IPS-18a (cell line): ENCODE measurements at regions not wholly inside any gene's neighbourhood (a gene's known extent, or its start where the extent isn't known, plus 50 kb on each side); places are given as distances from the start of the nearest gene placed in this dataset.

Experiments
- H3K27ac ChIP-seq: one replicate; pipeline ENCODE4 v1.5.1; 2013; ENCODE audit warnings: low read length
- H3K27me3 ChIP-seq: one replicate; pipeline ENCODE4 v1.6.1; 2013; ENCODE audit warnings: mild to moderate bottlenecking, low read length; ENCODE audit not compliant: control insufficient read depth, insufficient read depth
- H3K36me3 ChIP-seq: one replicate; pipeline ENCODE4 v1.6.1; 2013; ENCODE audit warnings: low read depth, low read length; ENCODE audit not compliant: control insufficient read depth
- H3K4me1 ChIP-seq: one replicate; pipeline ENCODE4 v1.6.1; 2013; ENCODE audit warnings: low read depth, low read length; ENCODE audit not compliant: control insufficient read depth
- H3K4me3 ChIP-seq: one replicate; pipeline ENCODE4 v1.5.1; 2013; ENCODE audit warnings: low read length
- H3K9ac ChIP-seq: one replicate; pipeline ENCODE4 v1.6.1; 2013; ENCODE audit warnings: mild to moderate bottlenecking, low read length, moderate library complexity
- H3K9me3 ChIP-seq: one replicate; pipeline ENCODE4 v1.6.1; 2013; ENCODE audit warnings: low read depth, low read length; ENCODE audit not compliant: control insufficient read depth

DNA sequence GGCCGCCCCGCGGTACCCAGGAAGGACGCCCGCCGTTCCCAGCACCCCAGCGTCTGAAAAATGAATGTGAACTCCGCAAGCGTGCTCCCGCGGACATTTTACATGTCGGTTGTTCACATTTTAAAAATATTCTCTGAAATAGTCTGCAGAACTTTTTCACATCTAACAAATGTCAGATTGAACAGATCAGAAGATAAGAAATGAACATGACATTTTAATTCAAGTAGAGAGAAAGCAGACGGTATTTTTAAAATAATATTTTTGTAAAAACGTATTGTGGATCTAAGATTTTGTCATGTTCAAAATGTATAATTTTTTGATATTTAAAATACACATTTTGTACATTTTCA is 101.8 kb upstream of the DIO3 start:
- Histone ChIP-seq H3K27ac (no peak overlapping the region), H3K9me3 (no peaks in the 10 kb centered on the region), H3K36me3 (no peaks in the 10 kb centered on the region), H3K27me3 (peaks cover 70% of the 10 kb centered on the region), H3K9ac (no peak overlapping the region), H3K4me3 (no peak overlapping the region), H3K4me1 (peaks cover 8% of the 10 kb centered on the region)

DNA sequence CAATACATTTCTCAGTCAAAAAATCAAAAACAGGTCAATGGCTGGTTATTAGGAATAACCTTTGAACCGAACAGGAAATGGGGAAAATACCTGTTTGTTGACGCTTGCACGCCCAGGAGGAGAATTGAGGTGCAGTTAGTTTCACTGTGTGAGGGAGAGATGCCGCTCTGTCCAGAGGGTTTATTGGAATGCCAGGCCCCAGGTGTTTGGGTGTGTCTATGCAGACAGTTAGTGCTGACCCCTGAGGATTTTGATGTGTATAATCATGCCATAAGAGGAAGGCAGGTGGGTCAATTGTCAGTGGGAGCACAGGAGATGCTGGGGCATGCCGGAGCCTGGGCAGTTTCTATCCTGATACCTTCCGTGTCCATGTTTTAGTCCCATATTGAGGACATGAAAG is 100.8 kb upstream of the DIO3 start:
- H3K9ac ChIP-seq = no peak overlapping the region
- no peaks in the 10 kb centered on the region for H3K36me3 ChIP-seq
- no peak overlapping the region for H3K4me3 ChIP-seq
- H3K27ac ChIP-seq = no peak overlapping the region
- H3K27me3 ChIP-seq = peaks cover 62% of the 10 kb centered on the region
- H3K4me1 ChIP-seq = peaks cover 8% of the 10 kb centered on the region
- no peaks in the 10 kb centered on the region for H3K9me3 ChIP-seq

DNA sequence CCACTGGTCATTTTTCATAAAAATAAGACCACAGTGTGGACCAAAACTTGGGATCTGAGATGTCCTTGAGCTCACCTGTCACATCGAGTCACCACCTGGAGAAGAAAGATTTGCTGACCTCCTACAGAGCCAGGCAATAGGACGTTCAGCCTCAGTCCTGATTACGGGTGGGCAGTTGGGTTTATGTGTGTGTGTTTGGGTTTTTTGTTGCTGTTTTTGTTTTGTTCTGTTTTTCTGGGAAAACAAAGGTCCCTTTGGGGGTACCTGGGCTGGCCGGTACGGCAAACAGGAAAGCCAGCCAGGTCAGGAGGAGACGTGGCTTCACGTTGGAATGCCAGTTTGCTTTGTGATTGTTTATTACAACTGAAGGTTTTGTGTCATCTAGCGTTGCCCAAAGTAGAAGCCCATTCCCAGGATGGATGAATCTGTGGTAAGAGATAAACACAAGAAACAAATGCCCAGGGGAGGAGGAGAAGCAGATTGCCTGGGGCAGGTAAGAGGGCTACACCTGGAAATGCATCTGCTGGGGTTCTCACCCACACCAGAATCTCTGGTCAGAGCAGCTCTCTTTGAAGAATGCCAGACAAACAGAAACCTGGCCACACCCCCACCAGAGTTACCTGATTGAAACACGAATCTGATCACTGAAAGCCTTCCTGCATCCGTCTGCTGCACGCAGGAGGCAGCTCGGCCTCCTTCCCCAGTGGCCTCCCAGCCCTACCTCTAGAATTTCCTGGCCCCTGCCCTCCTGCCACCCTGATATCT is 100.1 kb upstream of the DIO3 start:
- H3K27ac ChIP-seq = no peak overlapping the region
- H3K4me1 ChIP-seq = peaks cover 5% of the 10 kb centered on the region
- H3K27me3 ChIP-seq = peaks cover 55% of the 10 kb centered on the region

DNA sequence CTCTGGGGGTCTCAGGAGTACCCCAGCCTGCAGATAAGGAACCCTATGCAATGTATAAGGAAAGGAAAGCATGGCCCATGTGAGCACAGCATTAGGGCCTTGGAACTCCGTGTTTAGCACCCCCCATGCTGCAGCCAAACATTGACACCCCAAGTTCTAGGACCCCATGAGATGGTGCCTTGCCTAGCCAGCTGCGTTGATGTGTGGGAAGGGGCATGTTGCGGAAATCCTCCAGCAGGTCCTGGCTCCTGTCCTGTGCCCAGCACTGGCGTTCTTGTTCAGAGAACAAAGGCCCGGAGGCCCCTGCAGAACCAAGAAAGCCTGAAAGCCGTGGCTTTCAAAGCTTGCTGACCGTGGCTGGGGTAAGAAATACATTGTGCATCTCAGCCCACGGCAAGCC is 99.4 kb upstream of the DIO3 start:
- Histone ChIP-seq H3K4me3 (no peak overlapping the region), H3K9ac (no peak overlapping the region), H3K9me3 (no peaks in the 10 kb centered on the region), H3K27ac (no peak overlapping the region), H3K36me3 (no peaks in the 10 kb centered on the region), H3K4me1 (no peaks in the 10 kb centered on the region), H3K27me3 (peaks cover 48% of the 10 kb centered on the region)

More for the DNA sequence above, 100.1 kb upstream of the DIO3 start:
- Histone ChIP-seq H3K9ac (no peak overlapping the region), H3K9me3 (no peaks in the 10 kb centered on the region), H3K36me3 (no peaks in the 10 kb centered on the region), H3K4me3 (no peak overlapping the region)

DNA sequence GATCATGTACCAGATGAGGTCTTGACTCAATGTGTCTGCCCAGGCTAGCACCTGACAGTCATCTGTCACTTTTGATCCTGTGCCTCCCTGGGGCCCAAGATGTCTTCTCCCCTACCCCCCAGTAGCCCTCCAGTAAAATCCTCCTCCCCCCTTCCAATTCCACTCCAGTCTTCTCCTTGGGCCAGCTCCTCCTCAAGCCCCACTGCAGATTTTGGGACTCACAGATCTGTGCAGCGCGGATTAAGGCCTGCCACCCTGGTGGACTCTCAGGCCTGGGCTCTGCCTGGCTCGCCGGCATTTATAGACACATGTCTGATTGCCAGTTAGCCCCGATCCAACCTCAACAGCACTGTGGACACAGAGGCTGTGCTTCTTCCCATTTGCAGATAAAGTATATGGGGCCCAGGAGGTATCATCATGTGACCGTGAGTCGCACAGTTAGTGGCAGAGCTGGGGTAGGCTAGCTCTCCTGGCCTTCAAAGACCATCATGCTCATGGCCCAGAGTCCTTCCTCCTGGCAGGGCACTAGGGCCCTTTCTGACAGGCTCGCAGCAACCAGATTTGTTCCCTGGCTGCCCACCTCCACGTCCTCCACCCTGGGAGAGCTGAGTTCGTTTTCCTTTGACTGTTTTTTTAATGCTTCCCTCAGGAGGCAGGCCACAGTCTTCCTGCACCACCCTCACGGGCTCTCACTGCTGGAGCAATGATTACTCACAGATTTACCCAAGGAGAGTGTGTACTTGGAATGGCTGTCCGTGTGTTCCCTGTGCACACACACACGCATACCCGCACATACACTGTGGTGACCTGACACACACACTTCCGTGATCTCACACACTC is 98.3 kb upstream of the DIO3 start:
- Histone ChIP-seq H3K36me3 (no peaks in the 10 kb centered on the region), H3K9ac (no peak overlapping the region), H3K4me3 (no peak overlapping the region), H3K9me3 (no peaks in the 10 kb centered on the region), H3K4me1 (no peaks in the 10 kb centered on the region), H3K27ac (no peak overlapping the region), H3K27me3 (peaks cover 37% of the 10 kb centered on the region)

DNA sequence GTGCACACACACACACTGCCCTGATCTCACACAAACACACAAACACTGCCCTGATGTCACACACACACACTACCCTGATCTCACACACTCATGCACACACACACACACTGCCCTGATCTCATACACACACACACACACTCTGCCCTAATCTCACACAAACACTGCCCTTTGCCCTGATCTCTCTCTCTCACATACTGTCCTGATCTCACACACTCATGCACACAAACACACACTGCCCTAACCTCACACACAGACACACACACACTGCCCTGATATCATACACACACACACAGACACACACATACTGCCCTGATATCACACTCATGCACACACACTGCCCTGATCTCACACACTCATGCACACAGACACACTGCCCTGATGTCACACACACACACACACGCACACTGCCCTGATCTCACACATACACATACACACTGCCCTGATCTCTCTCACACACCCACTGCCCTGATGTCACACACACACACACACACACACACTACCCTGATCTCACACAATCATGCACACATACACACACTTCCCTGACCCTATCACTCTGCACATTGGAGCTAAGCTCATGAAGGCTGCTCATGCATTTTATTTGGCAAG is 97.6 kb upstream of the DIO3 start:
- Histone ChIP-seq H3K4me3 (no peak overlapping the region), H3K36me3 (no peaks in the 10 kb centered on the region), H3K27ac (no peak overlapping the region), H3K4me1 (no peaks in the 10 kb centered on the region), H3K9me3 (no peaks in the 10 kb centered on the region), H3K27me3 (peaks cover 30% of the 10 kb centered on the region), H3K9ac (no peak overlapping the region)

DNA sequence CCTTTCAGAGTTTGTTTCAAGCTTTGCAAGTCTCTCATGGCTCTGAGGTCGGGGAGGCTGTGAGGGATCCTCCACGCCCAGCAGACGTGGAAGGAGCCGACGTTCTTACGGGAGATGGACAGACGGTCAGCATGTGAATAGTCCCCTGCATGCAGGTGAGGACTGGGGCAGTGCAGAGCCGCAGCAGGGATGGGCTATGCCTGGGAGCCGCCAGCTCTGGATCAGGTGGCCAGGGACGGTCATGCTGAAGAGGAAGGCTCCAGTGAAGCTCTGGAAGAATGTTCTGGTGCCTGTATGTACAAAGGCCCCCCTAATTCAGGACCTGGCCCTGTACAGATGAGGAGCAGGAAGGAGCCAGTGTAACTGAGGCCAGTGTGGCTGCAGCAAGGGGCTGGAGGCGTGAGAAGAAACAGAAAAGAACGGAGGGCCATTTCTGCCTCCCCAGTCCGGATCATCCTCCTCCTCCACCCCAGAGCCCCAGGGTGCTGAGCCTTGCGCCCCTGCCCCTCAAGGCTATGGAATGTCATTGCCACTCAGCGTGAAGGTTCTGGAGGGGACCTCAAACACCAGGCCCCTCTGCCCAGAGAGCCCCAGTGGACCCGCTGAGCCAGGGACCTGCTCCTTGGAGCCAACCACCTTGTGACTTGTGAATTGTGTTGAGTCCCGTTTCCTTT is 96.8 kb upstream of the DIO3 start:
- no peak overlapping the region for H3K9ac ChIP-seq
- H3K9me3 ChIP-seq = no peaks in the 10 kb centered on the region
- H3K4me3 ChIP-seq = no peak overlapping the region
- H3K27ac ChIP-seq = no peak overlapping the region
- H3K36me3 ChIP-seq = no peaks in the 10 kb centered on the region
- no peaks in the 10 kb centered on the region for H3K4me1 ChIP-seq
- H3K27me3 ChIP-seq = peaks cover 22% of the 10 kb centered on the region

DNA sequence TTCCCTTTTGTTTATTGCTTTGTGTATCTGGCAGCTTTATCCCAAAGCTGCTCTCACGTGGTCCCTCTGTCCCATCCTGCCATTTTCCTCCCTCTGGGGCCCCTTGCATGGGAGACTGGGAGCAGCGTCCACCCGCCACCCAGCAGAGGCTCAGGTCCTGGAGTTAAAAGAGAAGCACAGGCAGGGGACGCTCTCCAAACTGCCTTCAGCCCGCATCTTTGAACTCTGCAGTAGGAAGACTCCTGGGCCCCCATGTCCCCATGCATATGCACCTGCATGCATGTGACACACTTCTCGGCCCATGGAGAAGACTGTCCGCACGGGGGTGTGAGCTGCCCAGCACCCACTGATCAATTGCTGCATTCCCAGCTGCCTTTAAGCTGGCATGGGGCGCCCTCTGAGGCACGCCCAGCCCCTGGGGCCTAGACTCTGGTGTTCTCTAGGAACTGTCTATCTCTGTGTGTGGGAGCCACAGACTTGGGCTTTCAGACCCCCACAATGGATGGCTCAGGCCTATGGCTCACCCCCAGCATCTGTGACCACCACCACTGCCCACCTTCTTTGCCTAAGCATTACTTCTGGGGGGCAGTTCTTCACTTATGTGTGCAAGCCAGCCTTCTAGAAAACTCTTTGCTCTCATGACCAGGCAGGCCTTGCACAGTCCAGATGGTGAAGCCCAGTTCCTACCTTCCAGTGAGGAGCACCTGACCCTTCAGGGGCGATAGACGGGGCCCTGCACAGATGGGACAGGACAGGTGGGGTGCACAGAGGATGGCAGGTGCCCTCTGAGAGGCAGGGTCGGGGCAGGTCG is 96.1 kb upstream of the DIO3 start:
- Histone ChIP-seq H3K27me3 (peaks cover 15% of the 10 kb centered on the region), H3K9ac (no peak overlapping the region), H3K36me3 (no peaks in the 10 kb centered on the region), H3K9me3 (no peaks in the 10 kb centered on the region), H3K27ac (no peak overlapping the region), H3K4me3 (no peak overlapping the region), H3K4me1 (no peaks in the 10 kb centered on the region)

DNA sequence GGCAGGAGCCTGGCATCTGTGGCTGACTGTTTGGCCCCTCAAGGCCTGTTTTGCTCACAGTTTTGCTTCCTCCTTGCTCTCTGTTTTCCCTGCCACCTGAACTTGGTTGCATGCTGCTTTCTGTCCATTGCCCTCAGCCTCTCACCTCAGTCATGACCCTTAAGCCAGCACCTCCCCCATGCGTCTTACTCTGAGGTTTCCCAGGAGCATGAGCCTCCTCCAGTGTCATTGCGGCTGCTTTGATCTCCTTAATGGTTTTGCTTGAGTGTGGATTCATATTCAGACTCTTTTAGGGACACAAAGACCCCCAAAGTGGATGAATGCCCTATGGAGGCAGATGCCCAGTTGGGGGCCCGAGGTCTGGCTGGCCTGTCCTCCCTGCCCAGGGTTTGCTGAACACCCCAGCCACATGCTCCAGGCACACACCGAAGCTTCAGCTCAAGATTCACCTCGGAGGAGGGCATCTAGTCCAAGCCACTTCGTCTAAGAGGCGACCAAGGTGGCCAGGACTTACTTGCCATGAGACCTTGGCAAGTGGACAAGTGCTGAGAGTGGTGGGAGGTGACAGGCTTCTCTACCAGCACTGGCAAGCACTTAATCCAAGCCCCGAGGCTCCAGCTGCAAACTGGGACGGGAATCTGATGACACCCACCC is 95.4 kb upstream of the DIO3 start:
- H3K27ac ChIP-seq = no peak overlapping the region
- H3K36me3 ChIP-seq = no peaks in the 10 kb centered on the region
- H3K4me3 ChIP-seq = no peak overlapping the region
- peaks cover 8% of the 10 kb centered on the region for H3K27me3 ChIP-seq
- no peaks in the 10 kb centered on the region for H3K9me3 ChIP-seq
- H3K9ac ChIP-seq = no peak overlapping the region
- no peaks in the 10 kb centered on the region for H3K4me1 ChIP-seq

DNA sequence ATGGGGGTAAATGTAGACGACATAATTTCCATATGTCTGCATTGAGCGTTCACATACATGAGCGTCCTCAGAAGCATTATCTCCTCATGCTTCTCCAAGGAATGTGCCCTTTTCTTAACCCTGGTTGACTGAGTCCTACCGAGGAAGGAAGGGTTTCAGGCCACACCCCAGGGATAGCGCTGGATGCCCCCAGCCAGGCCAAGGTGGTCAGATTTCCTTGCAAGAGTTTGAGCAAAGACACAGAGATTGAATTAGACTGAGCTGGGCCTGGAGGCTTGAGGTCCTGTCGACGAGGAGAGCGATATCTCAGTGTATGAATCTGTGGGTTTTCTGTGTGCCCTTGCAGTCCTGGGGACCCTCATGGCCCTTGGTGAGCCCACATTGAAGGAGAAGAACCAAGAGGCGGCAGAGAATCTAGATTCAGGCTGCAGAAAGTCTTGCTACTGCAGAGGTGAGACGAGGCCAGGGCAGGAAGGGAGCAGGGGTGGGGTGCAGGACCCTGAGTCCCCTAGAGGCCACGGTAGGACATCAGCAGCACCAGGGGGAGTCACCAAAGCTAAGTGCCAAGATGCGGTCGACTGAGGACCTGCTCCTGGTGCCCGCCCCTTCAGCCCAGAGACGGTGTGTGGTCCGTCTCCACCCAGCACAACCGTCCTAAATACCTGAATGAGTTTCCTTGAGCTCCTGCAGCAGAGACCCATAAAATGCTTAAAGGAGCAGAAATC is 94.7 kb upstream of the DIO3 start:
- H3K4me1 ChIP-seq = no peaks in the 10 kb centered on the region
- no peaks in the 10 kb centered on the region for H3K9me3 ChIP-seq
- H3K27me3 ChIP-seq = peaks cover under 1% of the 10 kb centered on the region
- H3K36me3 ChIP-seq = no peaks in the 10 kb centered on the region
- no peak overlapping the region for H3K4me3 ChIP-seq
- no peak overlapping the region for H3K27ac ChIP-seq
- H3K9ac ChIP-seq = no peak overlapping the region
